NCI-H1092 treated with DMSO at 0.1 percent for 48 hours (cell line): ENCODE measurements at regions not wholly inside any gene's neighbourhood (a gene's known extent, or its start where the extent isn't known, plus 50 kb on each side); places are given as distances from the start of the nearest gene placed in this dataset.
"Not testable (repeated sequence)": the region's sequence is repeated elsewhere in the genome, so short reads cannot be mapped to it uniquely, and the experiment has no call there.

Experiments
- DNase-seq: peaks from one replicate; lab custom pipeline; 2025; lab: John Stamatoyannopoulos, UW

DNA sequence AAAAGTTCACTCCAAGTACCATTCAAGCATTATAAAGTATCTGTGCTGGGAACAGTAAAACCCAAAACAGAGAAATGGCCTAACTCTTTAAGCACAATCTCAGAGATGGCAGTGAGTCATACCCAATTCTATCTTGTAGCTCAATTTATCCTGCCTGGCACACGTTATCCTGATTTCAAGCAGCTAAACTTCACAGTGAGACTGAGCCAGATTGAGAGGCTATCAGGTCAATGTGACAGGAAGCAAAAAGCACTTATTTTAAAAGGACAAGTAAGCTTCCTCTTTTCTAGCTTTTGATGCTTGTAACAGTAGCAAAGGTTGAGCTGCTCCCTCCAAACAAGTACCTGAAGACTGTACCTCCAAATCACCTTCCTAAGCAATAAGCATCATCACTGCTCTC, 324.9 kb downstream of the NAF1 start:
- DNase-seq, result no peak

GRCh38 chr4:162839814-162840213, 326.9 kb downstream of the NAF1 start:
- DNase-seq, result no peak

- DNase-seq, result no peak
Observed at GRCh38 chr4:162838671-162839070, 328.0 kb downstream of the NAF1 start.

- DNase-seq, result no peak
Observed at GRCh38 chr4:162837679-162838078, 329.0 kb downstream of the NAF1 start.

DNA sequence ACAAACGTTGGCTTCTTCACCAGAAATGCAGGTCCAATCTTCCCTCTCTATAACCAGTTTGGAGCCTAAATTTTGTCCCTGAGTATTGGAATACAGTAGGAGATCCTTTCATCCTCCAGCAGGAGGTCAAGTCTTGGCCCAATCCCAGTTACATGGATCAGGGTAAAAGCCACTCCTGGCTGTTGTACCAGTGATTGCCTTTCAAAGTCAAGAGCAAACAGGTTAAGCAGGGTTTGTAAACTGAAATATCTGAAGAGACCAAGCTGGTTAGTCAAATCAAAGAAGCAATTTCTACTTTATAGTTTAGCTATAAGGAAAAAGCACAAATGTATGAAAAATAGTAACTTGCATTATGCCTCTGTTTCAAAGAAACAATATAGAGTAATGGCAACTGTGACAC, 329.4 kb downstream of the NAF1 start:
- no peak for DNase-seq

- no peak for DNase-seq
Observed at GRCh38 chr4:162836773-162837172, 329.9 kb downstream of the NAF1 start.

GRCh38 chr4:162836258-162836657, 330.4 kb downstream of the NAF1 start:
- DNase-seq, result not testable (repeated sequence)

GRCh38 chr4:162830899-162831298, 335.8 kb downstream of the NAF1 start:
- no peak for DNase-seq

DNA sequence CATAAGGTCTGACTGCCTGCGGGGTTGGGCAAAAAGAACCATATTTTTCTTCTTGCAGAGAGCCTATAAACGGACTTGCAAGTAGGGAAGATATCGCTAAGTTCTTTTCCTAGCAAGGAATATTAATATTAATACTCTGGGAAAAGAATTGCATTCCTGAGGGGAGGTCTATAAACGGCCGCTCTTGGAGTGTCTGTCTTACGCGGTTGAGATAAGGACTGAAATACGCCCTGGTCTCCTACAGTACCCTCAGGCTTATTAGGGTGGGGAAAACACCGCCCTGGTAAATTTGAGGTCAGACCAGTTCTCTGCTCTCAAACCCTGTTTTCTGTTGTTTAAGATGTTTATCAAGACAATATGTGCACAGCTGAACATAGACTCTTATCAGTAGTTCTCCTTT, 349.3 kb downstream of the NAF1 start:
- DNase-seq, result not testable (repeated sequence)

DNA sequence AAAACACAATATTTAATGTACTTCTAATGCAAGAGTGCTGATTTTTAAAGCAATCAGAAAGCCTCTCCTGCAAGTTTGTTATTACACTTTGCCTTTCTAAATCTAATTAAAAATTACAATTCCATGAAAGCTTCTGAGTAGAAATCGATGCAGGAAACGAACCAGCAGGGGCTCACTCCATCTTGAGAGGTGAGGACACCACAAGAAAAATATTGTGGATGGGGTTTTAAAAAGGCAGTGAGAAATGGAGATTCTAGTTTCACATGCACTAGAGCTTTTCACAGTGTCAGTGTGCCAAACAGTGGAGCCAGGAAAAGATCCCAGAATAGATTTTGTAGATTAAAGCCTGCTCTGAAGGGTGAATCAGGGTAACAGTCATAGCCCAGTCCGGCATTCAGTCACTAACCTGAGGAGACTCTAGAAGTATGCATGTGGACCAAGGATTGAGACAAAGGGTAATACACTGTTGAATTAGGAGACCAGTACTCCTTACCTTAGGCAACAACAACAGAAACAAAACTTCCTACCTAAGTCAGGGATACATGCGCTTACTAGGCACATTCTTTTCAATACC, 362.3 kb downstream of the NAF1 start:
- DNase-seq, result no peak

- DNase-seq, result no peak
Observed at GRCh38 chr4:162803378-162803777, 363.3 kb downstream of the NAF1 start.

- DNase-seq, result no peak
Observed at GRCh38 chr4:162797108-162797507, 369.6 kb downstream of the NAF1 start.

- DNase-seq, result no peak
Observed at GRCh38 chr4:162793571-162793970, 373.1 kb downstream of the NAF1 start.

- DNase-seq, result no peak
Observed at GRCh38 chr4:162793004-162793403, 373.7 kb downstream of the NAF1 start.

DNA sequence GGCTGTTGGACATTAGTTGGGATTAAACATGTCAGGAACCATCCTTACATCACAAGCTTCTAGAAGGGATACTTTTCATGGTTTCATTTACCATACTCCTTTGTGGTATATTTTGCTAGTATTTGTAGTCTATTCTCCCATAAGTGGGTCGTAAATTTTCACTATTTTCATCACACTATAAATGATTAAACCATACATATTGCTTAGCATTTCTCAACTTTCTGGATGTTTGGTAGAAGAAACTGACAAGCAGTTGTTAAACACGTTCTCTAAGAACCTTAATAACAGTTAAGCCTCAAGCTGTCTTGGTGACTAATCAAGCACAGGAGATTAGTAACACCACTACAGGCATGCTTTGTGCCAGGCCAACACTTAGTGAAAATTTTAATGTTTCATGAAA, 375.5 kb downstream of the NAF1 start:
- DNase-seq, result no peak

DNA sequence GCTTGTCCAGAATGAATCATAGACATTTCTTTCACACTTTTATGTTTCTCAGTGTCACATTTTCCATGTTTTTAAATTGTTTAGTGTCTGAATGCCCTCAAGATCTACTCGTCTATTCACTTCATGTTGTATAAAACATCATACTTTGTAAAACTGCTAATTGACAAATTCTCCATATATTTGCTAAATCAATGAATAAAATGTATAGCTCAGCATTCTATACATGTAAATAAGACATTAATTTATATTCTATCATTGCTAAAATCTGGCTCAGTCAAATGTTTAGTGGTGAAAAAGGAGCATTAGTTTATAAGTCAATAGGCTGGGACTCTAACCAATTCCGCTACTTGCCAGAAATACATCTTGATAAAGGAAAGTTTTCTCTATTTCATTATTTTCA, 379.6 kb downstream of the NAF1 start:
- no peak for DNase-seq

- DNase-seq, result no peak
Observed at GRCh38 chr4:162782778-162783525, 383.7 kb downstream of the NAF1 start.

GRCh38 chr4:162782096-162782777, 384.5 kb downstream of the NAF1 start:
- no peak for DNase-seq

GRCh38 chr4:162770761-162771490, 395.8 kb downstream of the NAF1 start:
- DNase-seq, result no peak

DNA sequence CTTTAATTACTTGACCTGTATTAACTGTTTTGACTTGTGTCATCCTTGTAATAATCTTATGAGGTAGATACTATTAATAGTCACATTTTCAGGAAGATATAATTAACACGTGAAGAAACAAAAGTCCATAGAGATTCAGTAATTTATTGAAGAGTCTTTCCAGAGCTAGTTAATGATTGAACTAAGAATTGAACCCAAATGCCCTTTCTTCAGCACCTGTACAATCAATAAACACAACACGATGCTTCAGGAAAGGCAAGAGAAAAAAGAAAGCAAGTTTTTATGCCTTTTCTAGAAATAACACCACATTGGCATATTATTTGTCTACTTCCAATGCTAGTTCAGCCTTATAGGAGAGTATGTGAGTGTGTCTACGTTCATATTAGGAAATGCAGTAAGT, 399.6 kb downstream of the NAF1 start:
- no peak for DNase-seq

- no peak for DNase-seq
Observed at GRCh38 chr4:162761965-162762364, 404.7 kb downstream of the NAF1 start.

GRCh38 chr4:162740228-162740627, 426.5 kb downstream of the NAF1 start:
- not testable (repeated sequence) for DNase-seq

DNA sequence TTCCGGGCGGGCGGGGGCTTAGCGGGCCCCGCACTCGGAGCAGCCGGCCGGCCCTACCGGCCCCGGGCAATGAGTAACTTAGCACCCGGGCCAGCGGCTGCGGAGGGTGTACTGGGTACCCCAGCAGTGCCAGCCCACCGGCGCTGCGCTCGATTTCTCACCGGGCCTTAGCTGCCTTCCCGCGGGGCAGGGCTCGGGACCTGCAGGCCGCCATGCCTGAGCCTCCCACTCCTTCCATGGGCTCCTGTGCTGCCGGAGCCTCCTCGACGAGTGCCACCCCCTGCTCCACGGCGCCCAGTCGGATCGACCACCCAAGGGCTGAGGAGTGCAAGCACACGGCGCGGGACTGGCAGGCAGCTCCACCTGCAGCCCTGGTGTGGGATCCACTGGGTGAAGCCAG, 427.1 kb downstream of the NAF1 start:
- not testable (repeated sequence) for DNase-seq
